ENCODE measurements at regions not wholly inside any gene's neighbourhood (a gene's known extent, or its start where the extent isn't known, plus 50 kb on each side); places are given as distances from the start of the nearest gene placed in this dataset.

DNA sequence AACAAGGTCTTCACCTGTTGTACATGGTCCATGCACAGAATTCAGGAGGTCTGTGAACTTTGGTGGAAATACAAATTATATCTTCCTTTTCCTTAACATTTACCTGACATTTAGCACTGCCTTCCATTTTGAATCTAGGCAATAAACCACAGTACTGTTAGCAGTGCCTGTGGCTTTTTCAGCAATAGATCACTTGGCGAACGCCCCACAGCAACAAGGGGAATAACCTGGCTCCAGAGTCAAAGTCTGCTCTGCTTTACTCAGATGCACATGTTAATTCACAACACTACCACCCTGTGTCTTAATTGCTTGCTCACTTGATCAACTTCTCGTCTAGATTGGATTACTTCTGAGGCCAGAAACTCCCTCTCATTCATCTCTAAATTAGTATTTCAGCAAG, 414.6 kb upstream of the PROK2 start:
- Mint-ChIP-seq H3K27me3 (ENCODE audit: unreplicated experiment) (peaks cover 57% of the 10 kb centered on the region), H3K9me3 (ENCODE audit: unreplicated experiment) (no peaks in the 10 kb centered on the region), H3K4me1 (ENCODE audit: unreplicated experiment) (no peaks in the 10 kb centered on the region), H3K4me3 (ENCODE audit: unreplicated experiment) (no peak overlapping the region), H3K27ac (ENCODE audit: unreplicated experiment) (no peak overlapping the region), H3K36me3 (ENCODE audit: unreplicated experiment) (no peaks in the 10 kb centered on the region)
- no peak for TF ChIP-seq CTCF (IDR thresholded peaks at IDR 0.05)
- DNase-seq (ENCODE audit: extremely low spot score, unreplicated experiment), result no peak

GRCh38 chr3:72196377-72196929, 411.5 kb upstream of the PROK2 start:
- Mint-ChIP-seq H3K4me3 (ENCODE audit: unreplicated experiment) (no peak overlapping the region), H3K27ac (ENCODE audit: unreplicated experiment) (no peak overlapping the region), H3K27me3 (ENCODE audit: unreplicated experiment) (peaks cover 34% of the 10 kb centered on the region), H3K4me1 (ENCODE audit: unreplicated experiment) (peaks cover 6% of the 10 kb centered on the region), H3K9me3 (ENCODE audit: unreplicated experiment) (no peaks in the 10 kb centered on the region), H3K36me3 (ENCODE audit: unreplicated experiment) (no peaks in the 10 kb centered on the region)
- TF ChIP-seq CTCF (IDR thresholded peaks at IDR 0.05), result no peak
- no peak for DNase-seq (ENCODE audit: extremely low spot score, unreplicated experiment)

GRCh38 chr3:72195895-72196294, 410.9 kb upstream of the PROK2 start:
- H3K27me3 Mint-ChIP-seq (ENCODE audit: unreplicated experiment), result peaks cover 32% of the 10 kb centered on the region
- H3K4me1 Mint-ChIP-seq (ENCODE audit: unreplicated experiment), result peaks cover 6% of the 10 kb centered on the region
- no peaks in the 10 kb centered on the region for H3K36me3 Mint-ChIP-seq (ENCODE audit: unreplicated experiment)
- TF ChIP-seq CTCF (IDR thresholded peaks at IDR 0.05), result no peak
- H3K4me3 Mint-ChIP-seq (ENCODE audit: unreplicated experiment), result no peak overlapping the region
- no peak for DNase-seq (ENCODE audit: extremely low spot score, unreplicated experiment)
- no peak overlapping the region for H3K27ac Mint-ChIP-seq (ENCODE audit: unreplicated experiment)
- no peaks in the 10 kb centered on the region for H3K9me3 Mint-ChIP-seq (ENCODE audit: unreplicated experiment)

- no peak for TF ChIP-seq CTCF (IDR thresholded peaks at IDR 0.05)
- peaks cover 25% of the 10 kb centered on the region for H3K27me3 Mint-ChIP-seq (ENCODE audit: unreplicated experiment)
- H3K9me3 Mint-ChIP-seq (ENCODE audit: unreplicated experiment), result no peaks in the 10 kb centered on the region
- no peak overlapping the region for H3K27ac Mint-ChIP-seq (ENCODE audit: unreplicated experiment)
- H3K36me3 Mint-ChIP-seq (ENCODE audit: unreplicated experiment), result no peaks in the 10 kb centered on the region
- H3K4me3 Mint-ChIP-seq (ENCODE audit: unreplicated experiment), result no peak overlapping the region
- DNase-seq (ENCODE audit: extremely low spot score, unreplicated experiment), result no peak
- peaks cover 6% of the 10 kb centered on the region for H3K4me1 Mint-ChIP-seq (ENCODE audit: unreplicated experiment)
These were observed 409.5 kb upstream of the PROK2 start for GRCh38 chr3:72194458-72194857.

DNA sequence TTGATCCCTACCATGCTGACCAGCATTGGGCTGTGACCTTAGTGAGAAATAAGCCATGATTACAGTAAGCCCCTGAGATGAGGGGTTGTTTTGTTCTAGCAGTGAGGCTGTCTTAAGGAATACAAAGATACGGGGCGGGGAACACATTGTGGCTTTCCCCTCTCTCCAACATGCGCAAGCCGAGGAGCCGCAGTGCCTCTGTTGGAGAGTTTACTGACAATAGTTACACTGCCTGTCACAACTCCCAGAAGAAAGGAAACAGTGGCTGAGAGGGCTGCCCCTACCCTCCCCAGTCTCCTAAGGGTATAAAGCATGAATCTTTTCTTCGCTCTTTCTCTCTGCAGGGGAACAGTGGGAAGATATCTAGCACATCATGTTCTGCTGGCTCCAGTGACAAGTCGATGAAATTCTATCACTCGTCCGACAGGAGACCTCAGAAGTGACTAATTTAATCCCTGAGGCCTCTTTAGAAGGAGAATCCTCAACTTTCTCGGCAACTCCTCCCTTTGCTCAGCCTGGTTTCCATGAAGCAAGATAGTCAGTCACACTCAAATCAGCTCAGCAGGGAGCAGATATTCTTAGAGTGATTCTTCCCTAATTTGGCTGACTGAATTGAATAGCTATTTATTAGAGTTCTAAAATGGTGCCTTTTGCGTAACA, 409.0 kb upstream of the PROK2 start:
- Mint-ChIP-seq H3K4me1 (ENCODE audit: unreplicated experiment) (peaks cover 6% of the 10 kb centered on the region), H3K36me3 (ENCODE audit: unreplicated experiment) (no peaks in the 10 kb centered on the region), H3K27me3 (ENCODE audit: unreplicated experiment) (peaks cover 20% of the 10 kb centered on the region), H3K9me3 (ENCODE audit: unreplicated experiment) (no peaks in the 10 kb centered on the region), H3K4me3 (ENCODE audit: unreplicated experiment) (no peak overlapping the region), H3K27ac (ENCODE audit: unreplicated experiment) (peak overlapping the region; percentile 12)
- DNase-seq (ENCODE audit: extremely low spot score, unreplicated experiment), result no peak
- TF ChIP-seq CTCF (IDR thresholded peaks at IDR 0.05), result no peak

Measured in osteocyte (in vitro differentiated cells).